ENCODE measurements at regions not wholly inside any gene's neighbourhood (a gene's known extent, or its start where the extent isn't known, plus 50 kb on each side); places are given as distances from the start of the nearest gene placed in this dataset.

DNA sequence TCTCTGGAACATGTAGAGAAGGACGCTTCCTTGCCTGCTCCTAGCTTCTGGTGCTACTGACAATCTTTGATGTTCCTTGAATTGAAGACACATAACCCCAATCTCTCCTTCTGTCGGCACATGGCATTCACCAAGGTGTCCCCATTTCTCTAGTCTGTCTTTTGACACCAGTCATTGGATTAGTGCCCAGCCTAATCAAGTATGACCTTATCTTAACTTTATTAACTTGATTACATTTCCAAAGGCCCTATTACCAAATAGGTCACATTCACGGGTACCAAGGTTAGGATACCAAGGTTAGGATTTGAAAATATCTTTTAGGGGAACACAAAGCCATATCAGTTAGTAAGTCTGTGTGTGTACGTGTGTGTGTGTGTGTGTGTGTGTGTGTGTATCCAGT is 377.9 kb downstream of the CMPK2 start:
- DNase-seq: no peak

GRCh38 chr2:6492573-6492972 is 373.1 kb downstream of the CMPK2 start:
- no peak for DNase-seq

DNA sequence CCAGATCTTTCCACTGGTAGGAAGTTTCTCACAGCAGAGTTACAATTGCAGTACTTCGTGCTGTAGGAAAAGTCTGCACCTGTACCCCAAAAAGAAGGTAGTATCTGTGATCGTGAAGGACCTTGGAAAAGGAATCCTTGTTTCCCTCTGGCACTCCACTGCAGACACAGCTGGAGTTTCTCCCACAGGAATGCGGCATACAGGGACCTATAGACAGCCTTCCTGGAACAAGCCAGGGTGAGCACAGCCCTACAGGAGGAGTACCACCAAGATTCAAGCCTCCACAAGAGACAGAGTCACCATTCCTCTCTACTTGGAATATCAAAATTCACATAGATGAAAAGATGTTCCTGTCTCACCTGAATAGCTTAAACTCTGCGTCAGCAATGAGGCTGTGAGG is 372.4 kb downstream of the CMPK2 start:
- no peak for DNase-seq

GRCh38 chr2:6493669-6494068 is 372.0 kb downstream of the CMPK2 start:
- no peak for DNase-seq

DNA sequence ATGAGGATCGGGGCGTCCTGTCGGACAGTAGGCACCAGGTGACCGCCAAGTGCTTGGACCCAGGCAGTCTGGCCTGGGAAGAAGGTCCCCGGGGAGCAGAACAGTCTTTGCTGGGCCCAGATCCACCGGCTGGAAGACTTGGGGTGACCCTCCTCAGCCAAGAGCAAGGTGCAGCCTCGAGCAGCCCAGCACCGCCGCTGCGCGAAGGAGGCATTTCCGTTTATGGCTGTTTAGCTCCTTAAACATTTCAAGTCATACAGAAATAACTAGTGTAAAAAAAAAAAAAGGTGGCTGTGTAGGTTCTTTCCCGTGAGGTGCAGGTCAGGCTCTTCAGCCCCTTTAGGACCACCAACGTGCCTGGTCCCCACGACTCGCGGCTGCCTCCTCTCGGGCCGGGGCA is 370.2 kb downstream of the CMPK2 start:
- DNase-seq: no peak

- DNase-seq: no peak
These were observed 369.3 kb downstream of the CMPK2 start for GRCh38 chr2:6496376-6496775.

DNA sequence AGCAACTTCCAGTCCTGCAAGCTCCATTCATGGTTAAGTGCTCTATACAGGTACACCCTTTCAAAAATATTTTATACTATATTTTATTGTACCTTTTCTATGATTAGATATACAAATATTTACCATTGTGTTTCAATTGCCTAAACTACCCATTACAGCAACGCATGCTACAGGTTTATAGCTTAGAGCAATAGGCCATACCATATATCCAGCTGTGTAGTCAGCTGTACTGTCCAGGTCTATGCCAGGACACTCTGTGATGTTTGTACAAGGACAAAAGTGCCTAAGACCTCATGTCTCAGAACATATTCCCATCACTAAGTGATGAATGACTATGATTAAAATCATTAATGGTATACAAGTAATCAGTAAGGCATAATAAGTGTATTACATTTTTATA is 368.7 kb downstream of the CMPK2 start:
- DNase-seq: no peak

GRCh38 chr2:6498841-6499240 is 366.9 kb downstream of the CMPK2 start:
- no peak for DNase-seq

- DNase-seq: no peak
These were observed 366.0 kb downstream of the CMPK2 start for GRCh38 chr2:6499691-6500090.

GRCh38 chr2:6506361-6506794 is 359.3 kb downstream of the CMPK2 start:
- DNase-seq: no peak

GRCh38 chr2:6506859-6507258 is 358.8 kb downstream of the CMPK2 start:
- DNase-seq: no peak

GRCh38 chr2:6510532-6510931 is 355.2 kb downstream of the CMPK2 start:
- DNase-seq: no peak

DNA sequence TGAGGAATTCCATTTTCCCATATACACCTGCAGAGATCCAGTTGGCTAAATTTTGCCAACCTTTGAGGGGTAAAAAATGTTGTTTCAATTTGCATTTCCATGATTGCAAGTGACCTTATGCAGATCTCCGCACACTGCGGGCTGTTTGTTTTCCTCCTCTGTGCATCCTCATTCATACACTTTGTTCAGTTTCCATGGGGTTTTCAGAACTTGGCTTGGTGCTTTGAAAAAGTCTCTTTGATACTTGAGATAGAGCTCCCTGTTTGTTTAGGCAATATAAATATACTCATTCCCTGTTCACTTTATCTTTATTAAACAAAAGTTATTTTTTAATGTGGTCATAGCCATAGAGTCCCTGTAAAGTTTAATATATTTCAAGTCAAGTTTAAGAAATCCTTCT is 353.1 kb downstream of the CMPK2 start:
- no peak for DNase-seq

DNA sequence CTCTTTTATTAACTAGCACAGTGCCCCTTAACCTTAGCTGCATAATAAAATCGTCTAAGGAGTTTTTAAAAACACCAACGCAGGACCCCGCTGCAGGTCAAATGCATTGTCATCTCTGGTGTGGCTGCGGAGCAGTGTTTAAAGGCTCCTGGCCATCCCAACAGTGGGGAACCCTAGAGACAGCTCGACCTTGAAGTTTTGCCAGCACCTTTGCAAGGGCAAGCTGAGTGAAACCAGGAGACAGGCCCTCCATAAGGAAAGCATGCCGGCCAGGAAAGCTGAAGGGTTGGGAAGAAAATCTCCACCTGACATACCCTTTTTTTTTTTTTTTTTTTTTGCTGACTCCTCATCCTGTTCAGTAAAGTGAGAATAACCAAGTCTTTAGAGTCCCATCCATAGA is 349.0 kb downstream of the CMPK2 start:
- DNase-seq: no peak

DNA sequence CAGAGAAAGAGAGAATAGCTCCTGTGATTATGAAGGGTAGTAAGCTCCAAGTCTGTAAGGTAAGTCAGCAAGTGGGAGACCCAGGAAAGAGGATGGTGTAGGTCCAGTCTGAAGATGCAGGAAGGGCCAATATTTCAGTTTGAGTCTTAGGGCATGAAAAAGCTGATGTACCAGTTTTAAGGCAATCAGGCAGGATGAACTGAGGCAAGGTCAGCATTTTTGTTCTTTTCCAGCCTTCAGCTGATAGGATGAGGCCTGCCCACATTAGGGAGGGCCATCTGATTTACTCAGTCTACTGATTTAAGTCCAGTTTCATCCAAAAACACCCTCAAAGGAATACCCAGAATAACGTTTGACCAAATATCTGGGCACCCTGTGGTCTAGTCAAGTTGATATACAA is 347.3 kb downstream of the CMPK2 start:
- no peak for DNase-seq

- no peak for DNase-seq
These were observed 342.2 kb downstream of the CMPK2 start for GRCh38 chr2:6523476-6523875.

- no peak for DNase-seq
These were observed 340.8 kb downstream of the CMPK2 start for GRCh38 chr2:6524691-6525474.

GRCh38 chr2:6525475-6525964 is 340.2 kb downstream of the CMPK2 start:
- no peak for DNase-seq

- DNase-seq: no peak
These were observed 339.4 kb downstream of the CMPK2 start for GRCh38 chr2:6526093-6526824.

DNA sequence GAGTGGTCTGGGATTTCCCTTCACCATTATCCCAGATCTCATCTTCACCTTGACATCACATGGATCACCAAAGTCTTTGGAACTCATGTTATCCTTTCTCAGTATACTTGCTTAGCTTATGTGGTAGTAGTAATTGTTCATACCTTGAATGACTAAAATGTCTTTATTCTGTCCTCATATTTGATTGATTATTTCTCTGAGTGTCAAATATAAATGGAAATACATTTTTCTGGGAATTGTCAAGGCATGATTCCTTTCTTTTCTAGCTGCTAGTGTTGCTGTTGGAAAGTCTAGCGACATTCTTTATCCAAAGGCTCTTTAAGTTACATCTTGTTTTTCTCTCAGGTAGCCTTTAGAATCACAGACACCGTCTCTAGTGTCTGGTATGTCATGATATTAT is 334.4 kb downstream of the CMPK2 start:
- DNase-seq: no peak

- DNase-seq: no peak
These were observed 330.1 kb downstream of the CMPK2 start for GRCh38 chr2:6535572-6535971.

DNA sequence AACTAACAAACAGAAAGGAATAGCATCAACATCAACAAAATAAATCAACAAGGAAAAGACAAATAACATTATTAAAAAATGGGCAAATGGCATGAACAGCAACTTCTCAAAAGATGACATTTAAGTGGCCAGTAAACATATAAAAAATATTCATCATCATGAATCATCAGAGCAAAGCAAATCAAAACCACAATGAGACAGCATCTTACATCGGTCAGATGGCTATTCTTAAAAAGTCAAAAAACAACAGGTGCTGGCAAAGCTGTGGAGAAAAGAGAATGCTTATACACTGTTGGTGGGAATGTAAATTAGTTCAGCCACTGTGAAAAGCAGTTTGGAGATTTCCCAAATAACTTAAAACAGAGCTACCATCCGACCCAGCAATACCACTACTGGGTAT is 327.1 kb downstream of the CMPK2 start:
- DNase-seq: no peak

GRCh38 chr2:6545336-6545735 is 320.4 kb downstream of the CMPK2 start:
- DNase-seq: no peak

- no peak for DNase-seq
These were observed 319.9 kb downstream of the CMPK2 start for GRCh38 chr2:6545795-6546194.
